Activated CD8-positive, alpha-beta memory T cell treated with anti-CD3 and anti-CD28 coated beads, Interleukin-2, amount 50 U/mL, for 4 hours (primary cell): ENCODE measurements at regions not wholly inside any gene's neighbourhood (a gene's known extent, or its start where the extent isn't known, plus 50 kb on each side); places are given as distances from the start of the nearest gene placed in this dataset.

Source experiments
- DNase-seq: peaks from one replicate; pipeline ENCODE4 v3.0.0-alpha.2; 2020

GRCh38 chr2:43146083-43146482 is 80.3 kb downstream of the ZFP36L2 start:
- DNase-seq: no peak

GRCh38 chr2:43144263-43144662 is 82.1 kb downstream of the ZFP36L2 start:
- no peak for DNase-seq

- no peak for DNase-seq
Measured at GRCh38 chr2:43143756-43144155, 82.7 kb downstream of the ZFP36L2 start.

- no peak for DNase-seq
Measured at GRCh38 chr2:43142921-43143438, 83.4 kb downstream of the ZFP36L2 start.

GRCh38 chr2:43141636-43142151 is 84.7 kb downstream of the ZFP36L2 start:
- peak; percentile 11 for DNase-seq

GRCh38 chr2:43139996-43140621 is 86.3 kb downstream of the ZFP36L2 start:
- DNase-seq: no peak

- DNase-seq: peak; percentile 14
Measured at GRCh38 chr2:43139501-43139900, 86.9 kb downstream of the ZFP36L2 start.

- no peak for DNase-seq
Measured at GRCh38 chr2:43138441-43138840, 88.0 kb downstream of the ZFP36L2 start.

GRCh38 chr2:43136876-43137275 is 89.5 kb downstream of the ZFP36L2 start:
- DNase-seq: peak; percentile 81

- DNase-seq: no peak
Measured at GRCh38 chr2:43136011-43136799, 90.2 kb downstream of the ZFP36L2 start.

- DNase-seq: no peak
Measured at GRCh38 chr2:43135583-43135982, 90.8 kb downstream of the ZFP36L2 start.

- no peak for DNase-seq
Measured at GRCh38 chr2:43134571-43134889, 91.9 kb downstream of the ZFP36L2 start.

- peak; percentile 72 for DNase-seq
Measured at GRCh38 chr2:43133708-43134570, 92.5 kb downstream of the ZFP36L2 start.

- DNase-seq: no peak
Measured at GRCh38 chr2:43133336-43133707, 93.1 kb downstream of the ZFP36L2 start.

GRCh38 chr2:43132683-43133301 is 93.6 kb downstream of the ZFP36L2 start:
- DNase-seq: no peak

- no peak for DNase-seq
Measured at GRCh38 chr2:43131890-43132682, 94.3 kb downstream of the ZFP36L2 start.

- DNase-seq: peak; percentile 72
Measured at GRCh38 chr2:43131051-43131889, 95.1 kb downstream of the ZFP36L2 start.

- DNase-seq: no peak
Measured at GRCh38 chr2:43130548-43130875, 95.9 kb downstream of the ZFP36L2 start.

- DNase-seq: no peak
Measured at GRCh38 chr2:43129676-43130547, 96.5 kb downstream of the ZFP36L2 start.

GRCh38 chr2:43128559-43128955 is 97.8 kb downstream of the ZFP36L2 start:
- DNase-seq: no peak
